ENCODE measurements at regions not wholly inside any gene's neighbourhood (a gene's known extent, or its start where the extent isn't known, plus 50 kb on each side); places are given as distances from the start of the nearest gene placed in this dataset.

- Histone ChIP-seq H3K36me3 (ENCODE audit: control insufficient read depth in 1 of 2, insufficient read depth in 2 of 2, low read length in 2 of 2) (no peaks in the 10 kb centered on the region), H3K27me3 (ENCODE audit: control insufficient read depth in 1 of 2, insufficient read depth in 2 of 2, low read length in 2 of 2) (peaks cover 0 to 9% of the 10 kb centered on the region in 2 donors), H3K27ac (ENCODE audit: low read depth, low read length) (no peak overlapping the region), H3K9ac (ENCODE audit: low read depth in 1 of 2, low read length in 2 of 2) (no peak overlapping the region), H3K4me1 (ENCODE audit: control insufficient read depth in 1 of 2, insufficient read depth in 2 of 2, low read length in 2 of 2) (no peaks in the 10 kb centered on the region), H3K9me3 (ENCODE audit: control insufficient read depth in 1 of 2, low read length in 2 of 2) (no peaks in the 10 kb centered on the region), H3K4me3 (ENCODE audit: low read depth in 1 of 2, low read length in 2 of 2) (no peak overlapping the region)
Observed at GRCh38 chr9:88819476-88819875, 171.8 kb upstream of the S1PR3 start.

GRCh38 chr9:88820055-88820454, 171.2 kb upstream of the S1PR3 start:
- H3K4me1 ChIP-seq (ENCODE audit: control insufficient read depth in 1 of 2, insufficient read depth in 2 of 2, low read length in 2 of 2) = no peaks in the 10 kb centered on the region
- H3K27ac ChIP-seq (ENCODE audit: low read depth, low read length) = no peak overlapping the region
- no peaks in the 10 kb centered on the region for H3K36me3 ChIP-seq (ENCODE audit: control insufficient read depth in 1 of 2, insufficient read depth in 2 of 2, low read length in 2 of 2)
- H3K9me3 ChIP-seq (ENCODE audit: control insufficient read depth in 1 of 2, low read length in 2 of 2) = no peaks in the 10 kb centered on the region
- no peak overlapping the region for H3K9ac ChIP-seq (ENCODE audit: low read depth in 1 of 2, low read length in 2 of 2)
- peaks cover 0 to 9% of the 10 kb centered on the region in 2 donors for H3K27me3 ChIP-seq (ENCODE audit: control insufficient read depth in 1 of 2, insufficient read depth in 2 of 2, low read length in 2 of 2)
- no peak overlapping the region for H3K4me3 ChIP-seq (ENCODE audit: low read depth in 1 of 2, low read length in 2 of 2)

- Histone ChIP-seq H3K4me1 (ENCODE audit: control insufficient read depth in 1 of 2, insufficient read depth in 2 of 2, low read length in 2 of 2) (no peaks in the 10 kb centered on the region), H3K9ac (ENCODE audit: low read depth in 1 of 2, low read length in 2 of 2) (no peak overlapping the region), H3K27me3 (ENCODE audit: control insufficient read depth in 1 of 2, insufficient read depth in 2 of 2, low read length in 2 of 2) (peaks cover 0 to 9% of the 10 kb centered on the region in 2 donors), H3K9me3 (ENCODE audit: control insufficient read depth in 1 of 2, low read length in 2 of 2) (no peaks in the 10 kb centered on the region), H3K27ac (ENCODE audit: low read depth, low read length) (no peak overlapping the region), H3K36me3 (ENCODE audit: control insufficient read depth in 1 of 2, insufficient read depth in 2 of 2, low read length in 2 of 2) (no peaks in the 10 kb centered on the region), H3K4me3 (ENCODE audit: low read depth in 1 of 2, low read length in 2 of 2) (no peak overlapping the region)
Observed at GRCh38 chr9:88821033-88821745, 170.1 kb upstream of the S1PR3 start.

- H3K27ac ChIP-seq (ENCODE audit: low read depth, low read length) = no peak overlapping the region
- H3K27me3 ChIP-seq (ENCODE audit: control insufficient read depth in 1 of 2, insufficient read depth in 2 of 2, low read length in 2 of 2) = peaks cover 0 to 9% of the 10 kb centered on the region in 2 donors
- no peak overlapping the region for H3K9ac ChIP-seq (ENCODE audit: low read depth in 1 of 2, low read length in 2 of 2)
- H3K36me3 ChIP-seq (ENCODE audit: control insufficient read depth in 1 of 2, insufficient read depth in 2 of 2, low read length in 2 of 2) = no peaks in the 10 kb centered on the region
- no peaks in the 10 kb centered on the region for H3K9me3 ChIP-seq (ENCODE audit: control insufficient read depth in 1 of 2, low read length in 2 of 2)
- H3K4me1 ChIP-seq (ENCODE audit: control insufficient read depth in 1 of 2, insufficient read depth in 2 of 2, low read length in 2 of 2) = no peaks in the 10 kb centered on the region
- H3K4me3 ChIP-seq (ENCODE audit: low read depth in 1 of 2, low read length in 2 of 2) = no peak overlapping the region
Observed at GRCh38 chr9:88821746-88822106, 169.5 kb upstream of the S1PR3 start.

GRCh38 chr9:88824711-88825110, 166.6 kb upstream of the S1PR3 start:
- Histone ChIP-seq H3K9ac (ENCODE audit: low read depth in 1 of 2, low read length in 2 of 2) (no peak overlapping the region), H3K4me1 (ENCODE audit: control insufficient read depth in 1 of 2, insufficient read depth in 2 of 2, low read length in 2 of 2) (no peaks in the 10 kb centered on the region), H3K9me3 (ENCODE audit: control insufficient read depth in 1 of 2, low read length in 2 of 2) (no peaks in the 10 kb centered on the region), H3K36me3 (ENCODE audit: control insufficient read depth in 1 of 2, insufficient read depth in 2 of 2, low read length in 2 of 2) (no peaks in the 10 kb centered on the region), H3K27me3 (ENCODE audit: control insufficient read depth in 1 of 2, insufficient read depth in 2 of 2, low read length in 2 of 2) (peaks cover 4 to 10% of the 10 kb centered on the region in 2 donors), H3K4me3 (ENCODE audit: low read depth in 1 of 2, low read length in 2 of 2) (no peak overlapping the region), H3K27ac (ENCODE audit: low read depth, low read length) (no peak overlapping the region)

GRCh38 chr9:88826181-88826580, 165.1 kb upstream of the S1PR3 start:
- Histone ChIP-seq H3K9me3 (ENCODE audit: control insufficient read depth in 1 of 2, low read length in 2 of 2) (no peaks in the 10 kb centered on the region), H3K36me3 (ENCODE audit: control insufficient read depth in 1 of 2, insufficient read depth in 2 of 2, low read length in 2 of 2) (no peaks in the 10 kb centered on the region), H3K4me1 (ENCODE audit: control insufficient read depth in 1 of 2, insufficient read depth in 2 of 2, low read length in 2 of 2) (no peaks in the 10 kb centered on the region), H3K27me3 (ENCODE audit: control insufficient read depth in 1 of 2, insufficient read depth in 2 of 2, low read length in 2 of 2) (peaks cover 4 to 10% of the 10 kb centered on the region in 2 donors), H3K4me3 (ENCODE audit: low read depth in 1 of 2, low read length in 2 of 2) (no peak overlapping the region), H3K27ac (ENCODE audit: low read depth, low read length) (no peak overlapping the region), H3K9ac (ENCODE audit: low read depth in 1 of 2, low read length in 2 of 2) (no peak overlapping the region)

- Histone ChIP-seq H3K27me3 (ENCODE audit: control insufficient read depth in 1 of 2, insufficient read depth in 2 of 2, low read length in 2 of 2) (peaks cover 4 to 10% of the 10 kb centered on the region in 2 donors), H3K4me1 (ENCODE audit: control insufficient read depth in 1 of 2, insufficient read depth in 2 of 2, low read length in 2 of 2) (no peaks in the 10 kb centered on the region), H3K36me3 (ENCODE audit: control insufficient read depth in 1 of 2, insufficient read depth in 2 of 2, low read length in 2 of 2) (no peaks in the 10 kb centered on the region), H3K27ac (ENCODE audit: low read depth, low read length) (no peak overlapping the region), H3K4me3 (ENCODE audit: low read depth in 1 of 2, low read length in 2 of 2) (no peak overlapping the region), H3K9ac (ENCODE audit: low read depth in 1 of 2, low read length in 2 of 2) (no peak overlapping the region), H3K9me3 (ENCODE audit: control insufficient read depth in 1 of 2, low read length in 2 of 2) (no peaks in the 10 kb centered on the region)
Observed at GRCh38 chr9:88826771-88827181, 164.5 kb upstream of the S1PR3 start.

GRCh38 chr9:88828018-88828417, 163.2 kb upstream of the S1PR3 start:
- Histone ChIP-seq H3K9me3 (ENCODE audit: control insufficient read depth in 1 of 2, low read length in 2 of 2) (no peaks in the 10 kb centered on the region), H3K9ac (ENCODE audit: low read depth in 1 of 2, low read length in 2 of 2) (no peak overlapping the region), H3K4me3 (ENCODE audit: low read depth in 1 of 2, low read length in 2 of 2) (no peak overlapping the region), H3K27ac (ENCODE audit: low read depth, low read length) (no peak overlapping the region), H3K27me3 (ENCODE audit: control insufficient read depth in 1 of 2, insufficient read depth in 2 of 2, low read length in 2 of 2) (peaks cover 5 to 10% of the 10 kb centered on the region in 2 donors), H3K4me1 (ENCODE audit: control insufficient read depth in 1 of 2, insufficient read depth in 2 of 2, low read length in 2 of 2) (no peaks in the 10 kb centered on the region), H3K36me3 (ENCODE audit: control insufficient read depth in 1 of 2, insufficient read depth in 2 of 2, low read length in 2 of 2) (no peaks in the 10 kb centered on the region)

- no peak overlapping the region for H3K9ac ChIP-seq (ENCODE audit: low read depth in 1 of 2, low read length in 2 of 2)
- peaks cover 4 to 10% of the 10 kb centered on the region in 2 donors for H3K27me3 ChIP-seq (ENCODE audit: control insufficient read depth in 1 of 2, insufficient read depth in 2 of 2, low read length in 2 of 2)
- H3K9me3 ChIP-seq (ENCODE audit: control insufficient read depth in 1 of 2, low read length in 2 of 2) = no peaks in the 10 kb centered on the region
Observed at GRCh38 chr9:88828492-88828974, 162.7 kb upstream of the S1PR3 start.

GRCh38 chr9:88829276-88829675, 162.0 kb upstream of the S1PR3 start:
- H3K36me3 ChIP-seq (ENCODE audit: control insufficient read depth in 1 of 2, insufficient read depth in 2 of 2, low read length in 2 of 2) = no peaks in the 10 kb centered on the region
- H3K9me3 ChIP-seq (ENCODE audit: control insufficient read depth in 1 of 2, low read length in 2 of 2) = no peaks in the 10 kb centered on the region
- no peaks in the 10 kb centered on the region for H3K4me1 ChIP-seq (ENCODE audit: control insufficient read depth in 1 of 2, insufficient read depth in 2 of 2, low read length in 2 of 2)
- no peak overlapping the region for H3K9ac ChIP-seq (ENCODE audit: low read depth in 1 of 2, low read length in 2 of 2)
- H3K27me3 ChIP-seq (ENCODE audit: control insufficient read depth in 1 of 2, insufficient read depth in 2 of 2, low read length in 2 of 2) = peaks cover 3 to 10% of the 10 kb centered on the region in 2 donors
- no peak overlapping the region for H3K27ac ChIP-seq (ENCODE audit: low read depth, low read length)
- H3K4me3 ChIP-seq (ENCODE audit: low read depth in 1 of 2, low read length in 2 of 2) = no peak overlapping the region

More at GRCh38 chr9:88828492-88828974, 162.7 kb upstream of the S1PR3 start:
- Histone ChIP-seq H3K4me1 (ENCODE audit: control insufficient read depth in 1 of 2, insufficient read depth in 2 of 2, low read length in 2 of 2) (no peaks in the 10 kb centered on the region), H3K4me3 (ENCODE audit: low read depth in 1 of 2, low read length in 2 of 2) (no peak overlapping the region), H3K36me3 (ENCODE audit: control insufficient read depth in 1 of 2, insufficient read depth in 2 of 2, low read length in 2 of 2) (no peaks in the 10 kb centered on the region), H3K27ac (ENCODE audit: low read depth, low read length) (no peak overlapping the region)
